Motor neuron (in vitro differentiated cells): ENCODE measurements at regions not wholly inside any gene's neighbourhood (a gene's known extent, or its start where the extent isn't known, plus 50 kb on each side); places are given as distances from the start of the nearest gene placed in this dataset.

ENCODE experiments used
- ATAC-seq, 8 experiments: fragments of 200-7000 bp; cut with Tn5 transposase; replicated peaks in 6 of 8; 2 replicates each; pipeline ENCODE4 v1.8.0; 2021; ENCODE audit warnings: mild to moderate bottlenecking in 8 of 8, moderate library complexity in 8 of 8
- H3K27ac ChIP-seq, 2 donors: fragments of 250-450 bp; sonication (Bioruptor Pico); 2 replicates each; pipeline ENCODE4 v1.9.0; 2021; ENCODE audit warnings: antibody characterized with exemption in 2 of 2, mild to moderate bottlenecking in 2 of 2, moderate library complexity in 1 of 2
- H3K4me1 ChIP-seq, 2 donors: fragments of 250-450 bp; sonication (Bioruptor Pico); replicated peaks in 1 of 2; 2 replicates each; pipeline ENCODE4 v1.6.1; 2021; ENCODE audit warnings: antibody characterized with exemption in 2 of 2, mild to moderate bottlenecking in 2 of 2, moderate library complexity in 1 of 2
- H3K4me3 ChIP-seq, 5 donors: fragments of 250-450 bp; sonication (Bioruptor Pico); 2 replicates each; pipeline ENCODE4 v1.9.0; 2021; ENCODE audit warnings: antibody characterized with exemption in 5 of 5, mild to moderate bottlenecking in 5 of 5, moderate library complexity in 4 of 5
- WGBS, 10 experiments: fragments of 450-650 bp; shearing (Covaris generic); methylation state at CpG; one replicate each; pipeline ENCODE4 v1.0.0; 2022; 5-methylcytosine and 5-hydroxymethylcytosine counted together
- in situ Hi-C, 9 experiments: fragments of 400-800 bp; cut with MboI; loops; one replicate each; pipeline ENCODE4 v1.15.0; 2021; ENCODE audit warnings: low sequenced_read_pairs in 9 of 9, low pct_unique_long_range_greater_than_20kb in 2 of 9; ENCODE audit not compliant: unreplicated experiment in 9 of 9

GRCh38 chr11:134578807-134579723 is 167.0 kb upstream of the B3GAT1 start:
- Histone ChIP-seq H3K27ac (no peak overlapping the region), H3K4me3 (no peak overlapping the region), H3K4me1 (peaks cover 22 to 26% of the 10 kb centered on the region in 2 donors)
- peak in 7 of 8 experiments; percentile 22 to 88 (median 73) for ATAC-seq
- 37 to 100% (median 75%) methylated on average over 1 to 13 of the region's 22 CpGs; no CpG with 5 or more reads in 3 of the 10 experiments for WGBS, 10 experiments
- in situ Hi-C loops = no loop called here

GRCh38 chr11:134577751-134578395 is 165.8 kb upstream of the B3GAT1 start:
- peaks cover 22 to 23% of the 10 kb centered on the region in 2 donors for H3K4me1 ChIP-seq
- ATAC-seq = no peak
- no peak overlapping the region for H3K27ac ChIP-seq
- in situ Hi-C loops = no loop called here
- WGBS, 10 experiments = 0 to 100% (median 74%) methylated on average over 2 to 9 of the region's 13 CpGs; no CpG with 5 or more reads in 1 of the 10 experiments
- H3K4me3 ChIP-seq = no peak overlapping the region

GRCh38 chr11:134576721-134577171 is 164.7 kb upstream of the B3GAT1 start:
- Histone ChIP-seq H3K4me1 (peaks cover 22 to 23% of the 10 kb centered on the region in 2 donors), H3K4me3 (no peak overlapping the region), H3K27ac (no peak overlapping the region)
- in situ Hi-C loops = no loop called here
- peak in 1 of 8 experiments; percentile 46 for ATAC-seq
- 0 to 93% (median 73%) methylated on average over 1 to 4 of the region's 8 CpGs; no CpG with 5 or more reads in 2 of the 10 experiments for WGBS, 10 experiments

GRCh38 chr11:134576286-134576685 is 164.2 kb upstream of the B3GAT1 start:
- no peak for ATAC-seq
- Histone ChIP-seq H3K27ac (no peak overlapping the region), H3K4me1 (peaks cover 22 to 23% of the 10 kb centered on the region in 2 donors), H3K4me3 (no peak overlapping the region)
- WGBS, 10 experiments = 15 to 100% (median 76%) methylated on average over 1 to 9 of the region's 9 CpGs
- in situ Hi-C loops = no loop called here

- H3K4me1 ChIP-seq = peaks cover 22 to 23% of the 10 kb centered on the region in 2 donors
These were observed 163.6 kb upstream of the B3GAT1 start for GRCh38 chr11:134575504-134576230.

GRCh38 chr11:134574947-134575346 is 162.9 kb upstream of the B3GAT1 start:
- Histone ChIP-seq H3K4me1 (peaks cover 18% of the 10 kb centered on the region in 2 donors), H3K27ac (no peak overlapping the region), H3K4me3 (no peak overlapping the region)
- ATAC-seq = no peak
- WGBS, 10 experiments = 33 to 82% (median 76%) methylated on average over 2 to 8 of the region's 8 CpGs; no CpG with 5 or more reads in 3 of the 10 experiments
- in situ Hi-C loops = no loop called here

More at GRCh38 chr11:134575504-134576230, 163.6 kb upstream of the B3GAT1 start:
- Histone ChIP-seq H3K4me3 (no peak overlapping the region), H3K27ac (no peak overlapping the region)
- WGBS, 10 experiments = 18 to 90% (median 47%) methylated on average over 2 to 13 of the region's 16 CpGs; no CpG with 5 or more reads in 1 of the 10 experiments
- ATAC-seq = no peak
- in situ Hi-C loops = no loop called here

GRCh38 chr11:134574425-134574824 is 162.4 kb upstream of the B3GAT1 start:
- WGBS, 10 experiments = 39 to 69% (median 60%) methylated on average over 1 to 6 of the region's 7 CpGs; no CpG with 5 or more reads in 7 of the 10 experiments

GRCh38 chr11:134573857-134574256 is 161.8 kb upstream of the B3GAT1 start:
- ATAC-seq = peak in 4 of 8 experiments; percentile 15 to 53 (median 37)
- H3K4me3 ChIP-seq = no peak overlapping the region
- 9 to 93% (median 76%) methylated on average over 2 to 7 of the region's 10 CpGs; no CpG with 5 or more reads in 4 of the 10 experiments for WGBS, 10 experiments
- H3K27ac ChIP-seq = no peak overlapping the region
- peaks cover 9% of the 10 kb centered on the region in 2 donors for H3K4me1 ChIP-seq
- in situ Hi-C loops = no loop called here

More at GRCh38 chr11:134574425-134574824, 162.4 kb upstream of the B3GAT1 start:
- ATAC-seq = no peak
- no peak overlapping the region for H3K4me3 ChIP-seq
- in situ Hi-C loops = no loop called here
- H3K27ac ChIP-seq = no peak overlapping the region
- peaks cover 13% of the 10 kb centered on the region in 2 donors for H3K4me1 ChIP-seq

GRCh38 chr11:134572741-134573675 is 161.0 kb upstream of the B3GAT1 start:
- in situ Hi-C loops = no loop called here
- WGBS, 10 experiments = 18 to 93% (median 75%) methylated on average over 3 to 6 of the region's 22 CpGs; no CpG with 5 or more reads in 4 of the 10 experiments
- ATAC-seq = no peak
- Histone ChIP-seq H3K27ac (no peak overlapping the region), H3K4me3 (no peak overlapping the region), H3K4me1 (peaks cover 3 to 6% of the 10 kb centered on the region in 2 donors)

- ATAC-seq = no peak
- WGBS, 10 experiments = 13 to 95% (median 52%) methylated on average over 1 to 3 of the region's 3 CpGs; no CpG with 5 or more reads in 1 of the 10 experiments
- in situ Hi-C loops = no loop called here
- Histone ChIP-seq H3K27ac (no peak overlapping the region), H3K4me1 (peaks cover 0 to 2% of the 10 kb centered on the region in 2 donors), H3K4me3 (no peak overlapping the region)
These were observed 159.3 kb upstream of the B3GAT1 start for GRCh38 chr11:134571301-134571700.

GRCh38 chr11:134569195-134569594 is 157.2 kb upstream of the B3GAT1 start:
- Histone ChIP-seq H3K4me3 (no peak overlapping the region), H3K27ac (no peak overlapping the region), H3K4me1 (peaks cover 0 to 2% of the 10 kb centered on the region in 2 donors)
- in situ Hi-C loops = no loop called here
- ATAC-seq = no peak
- 0 to 92% (median 75%) methylated on average over 1 to 6 of the region's 6 CpGs; no CpG with 5 or more reads in 4 of the 10 experiments for WGBS, 10 experiments

- Histone ChIP-seq H3K4me1 (peaks cover 0 to 9% of the 10 kb centered on the region in 2 donors), H3K27ac (no peak overlapping the region), H3K4me3 (no peak overlapping the region)
- WGBS, 10 experiments = 0 to 69% (median 28%) methylated on average over 1 to 4 of the region's 4 CpGs; no CpG with 5 or more reads in 1 of the 10 experiments
- ATAC-seq = no peak
- in situ Hi-C loops = no loop called here
These were observed 154.3 kb upstream of the B3GAT1 start for GRCh38 chr11:134566311-134566710.
